Lower lobe of right lung (tissue), 2 donors: ENCODE measurements at regions not wholly inside any gene's neighbourhood (a gene's known extent, or its start where the extent isn't known, plus 50 kb on each side); places are given as distances from the start of the nearest gene placed in this dataset.

Source experiments
- ATAC-seq, 2 donors: fragments of 200-7000 bp; cut with Tn5 transposase; one replicate each; pipeline ENCODE4 v1.9.1; 2020 to 2022; ENCODE audit warnings: mild to moderate bottlenecking in 2 of 2, moderate library complexity in 2 of 2
- DNase-seq: peaks from one replicate; pipeline ENCODE4 v3.0.0-alpha.2; 2020
- H3K27ac ChIP-seq: fragments of 200-600 bp; one replicate; pipeline ENCODE4 v1.8.0; 2022
- H3K27me3 ChIP-seq: fragments of 200-600 bp; one replicate; pipeline ENCODE4 v1.8.0; 2022; ENCODE audit warnings: low read depth
- H3K36me3 ChIP-seq: fragments of 200-600 bp; one replicate; pipeline ENCODE4 v1.8.0; 2022; ENCODE audit warnings: mild to moderate bottlenecking
- H3K4me1 ChIP-seq: fragments of 200-600 bp; one replicate; pipeline ENCODE4 v1.8.0; 2022
- H3K4me3 ChIP-seq: fragments of 200-600 bp; one replicate; pipeline ENCODE4 v1.8.0; 2022; ENCODE audit warnings: mild to moderate bottlenecking
- H3K9me3 ChIP-seq: fragments of 200-600 bp; one replicate; pipeline ENCODE4 v1.8.0; 2022
- CTCF ChIP-seq: fragments of 200-600 bp; IDR thresholded peaks from one replicate; pipeline ENCODE4 v1.8.0; 2022; ENCODE audit warnings: antibody characterized with exemption, mild to moderate bottlenecking
- intact Hi-C: fragments of 100-400 bp; cut with DNase I; formaldehyde crosslinking; loops from one replicate; pipeline ENCODE4 v1.11.0; 2022
- donor health status: DM: no; HTN: yes; CAD: no; lungs with severe emphysema.

- Histone ChIP-seq H3K4me3 (no peak overlapping the region), H3K4me1 (peaks cover 14% of the 10 kb centered on the region), H3K36me3 (no peaks in the 10 kb centered on the region), H3K9me3 (no peaks in the 10 kb centered on the region), H3K27ac (no peak overlapping the region), H3K27me3 (no peaks in the 10 kb centered on the region)
- intact Hi-C loops, result no loop called here
- ATAC-seq, result no peak
- no peak for DNase-seq
- no peak for TF ChIP-seq CTCF
Observed at GRCh38 chr10:7479861-7480598, 69.2 kb upstream of the SFMBT2 start.

- ATAC-seq (no peak), DNase-seq (no peak)
- no peaks in the 10 kb centered on the region for H3K36me3 ChIP-seq
- TF ChIP-seq CTCF, result no peak
- no peak overlapping the region for H3K27ac ChIP-seq
- no peaks in the 10 kb centered on the region for H3K27me3 ChIP-seq
- intact Hi-C loops, result no loop called here
- no peaks in the 10 kb centered on the region for H3K9me3 ChIP-seq
- peaks cover 15% of the 10 kb centered on the region for H3K4me1 ChIP-seq
- H3K4me3 ChIP-seq, result no peak overlapping the region
Observed at GRCh38 chr10:7478727-7479457, 68.1 kb upstream of the SFMBT2 start.

GRCh38 chr10:7477538-7478334 is 66.9 kb upstream of the SFMBT2 start:
- ATAC-seq, result no peak

GRCh38 chr10:7475939-7476338 is 65.1 kb upstream of the SFMBT2 start:
- intact Hi-C loops, result no loop called here
- H3K4me1 ChIP-seq, result peaks cover 21% of the 10 kb centered on the region
- no peak overlapping the region for H3K27ac ChIP-seq
- no peak for TF ChIP-seq CTCF
- ATAC-seq (no peak), DNase-seq (no peak)
- H3K4me3 ChIP-seq, result no peak overlapping the region
- no peaks in the 10 kb centered on the region for H3K27me3 ChIP-seq
- no peaks in the 10 kb centered on the region for H3K36me3 ChIP-seq
- no peaks in the 10 kb centered on the region for H3K9me3 ChIP-seq

More at GRCh38 chr10:7477538-7478334, 66.9 kb upstream of the SFMBT2 start:
- Histone ChIP-seq H3K4me1 (peaks cover 15% of the 10 kb centered on the region), H3K4me3 (no peak overlapping the region), H3K9me3 (no peaks in the 10 kb centered on the region), H3K36me3 (no peaks in the 10 kb centered on the region), H3K27me3 (no peaks in the 10 kb centered on the region), H3K27ac (no peak overlapping the region)
- DNase-seq, result no peak
- no peak for TF ChIP-seq CTCF
- intact Hi-C loops, result no loop called here

DNA sequence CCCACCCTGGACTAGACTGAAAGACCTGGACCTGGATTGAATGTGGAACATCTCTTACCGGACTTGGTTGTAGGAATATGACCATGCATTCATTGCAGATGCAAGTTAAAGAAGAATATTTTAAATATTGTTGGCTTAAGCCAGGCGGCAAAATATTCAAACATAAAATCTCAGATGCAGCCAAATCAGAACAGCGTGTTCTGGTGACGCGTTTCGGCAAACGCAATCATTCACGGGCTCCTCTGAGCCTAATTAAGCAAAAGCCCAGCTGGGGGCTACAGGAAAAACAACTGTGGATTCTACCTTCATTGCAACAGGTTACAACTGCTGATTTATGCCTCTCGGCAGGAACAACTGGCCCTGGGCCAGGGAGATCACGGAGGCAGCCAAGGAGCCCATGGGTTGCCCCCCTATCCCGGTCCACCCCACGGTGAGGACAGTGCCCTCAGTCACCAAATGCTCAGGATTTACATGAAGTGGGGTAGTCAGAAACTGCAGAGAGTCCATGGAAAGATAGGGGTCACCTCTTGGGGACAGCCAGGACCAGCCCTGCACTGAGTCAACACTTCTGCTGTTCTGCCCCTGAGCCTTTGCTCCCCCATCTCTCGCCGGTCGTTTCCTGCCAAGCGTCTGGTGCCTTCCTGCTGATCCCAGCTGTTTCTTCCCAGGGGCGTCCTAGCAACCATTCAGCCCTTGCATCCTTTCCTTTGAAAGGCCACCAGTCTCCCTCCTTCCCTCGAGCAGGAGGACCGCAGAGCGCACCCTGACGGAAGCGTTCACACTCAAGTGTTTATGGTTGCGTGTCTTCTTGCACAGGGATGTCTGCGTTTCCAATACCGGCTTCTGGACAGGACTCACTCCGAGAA is 64.4 kb upstream of the SFMBT2 start:
- no peak for TF ChIP-seq CTCF
- no peaks in the 10 kb centered on the region for H3K9me3 ChIP-seq
- no peak overlapping the region for H3K27ac ChIP-seq
- ATAC-seq (peak; percentile 26 to 50), DNase-seq (no peak)
- no peaks in the 10 kb centered on the region for H3K36me3 ChIP-seq
- H3K4me3 ChIP-seq, result no peak overlapping the region
- H3K4me1 ChIP-seq, result peaks cover 16% of the 10 kb centered on the region
- intact Hi-C loops, result no loop called here
- no peaks in the 10 kb centered on the region for H3K27me3 ChIP-seq
